ENCODE measurements at regions not wholly inside any gene's neighbourhood (a gene's known extent, or its start where the extent isn't known, plus 50 kb on each side); places are given as distances from the start of the nearest gene placed in this dataset.

DNA sequence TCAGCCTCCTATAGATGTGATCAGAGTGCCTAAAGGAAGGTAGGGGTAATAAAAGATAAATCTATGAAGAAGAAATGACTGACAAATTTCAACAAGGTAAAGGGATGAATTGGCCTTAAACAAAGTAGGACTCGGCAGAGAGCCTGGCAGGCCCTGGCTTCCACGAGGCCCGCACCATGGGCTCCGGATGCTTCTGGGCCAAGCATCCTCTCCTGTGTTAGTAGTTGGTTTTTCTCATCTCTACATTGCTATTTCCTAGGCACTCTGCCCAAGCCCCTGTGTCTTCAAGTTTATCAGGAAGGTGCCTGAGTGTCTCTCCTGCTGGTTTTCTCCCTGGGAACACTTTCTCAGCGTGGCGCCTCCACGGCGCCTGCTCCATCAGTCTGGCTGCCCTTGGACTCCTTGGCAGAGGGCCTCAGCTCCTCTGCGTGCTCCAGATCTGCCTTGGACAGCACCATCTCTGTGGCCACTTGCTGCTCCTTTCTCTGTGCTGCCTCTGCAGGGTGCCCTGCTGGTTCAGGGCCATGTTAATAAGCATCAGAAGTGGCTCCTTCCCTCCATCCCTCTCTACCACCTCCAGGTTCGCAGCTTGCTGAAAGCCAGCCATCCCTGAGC, 413.3 kb upstream of the DPP6 start:
- Mint-ChIP-seq H3K4me1 (no peaks in the 10 kb centered on the region), H3K36me3 (peaks cover 62% of the 10 kb centered on the region), H3K4me3 (no peak overlapping the region), H3K27me3 (ENCODE audit: low read depth) (peaks cover 12% of the 10 kb centered on the region), H3K9me3 (peaks cover 79% of the 10 kb centered on the region), H3K27ac (no peak overlapping the region)
- DNase-seq (ENCODE audit: low spot score) (no peak), ATAC-seq (no peak)
- ChIA-PET CTCF (no interaction called here), POLR2A (no interaction called here)
- TF ChIP-seq IRF2 (CRISPR knock-in tag; IDR thresholded peaks at IDR 0.05; ENCODE audit: borderline replicate concordance, low read depth) = no peak
- TF ChIP-seq, protein P1, sequence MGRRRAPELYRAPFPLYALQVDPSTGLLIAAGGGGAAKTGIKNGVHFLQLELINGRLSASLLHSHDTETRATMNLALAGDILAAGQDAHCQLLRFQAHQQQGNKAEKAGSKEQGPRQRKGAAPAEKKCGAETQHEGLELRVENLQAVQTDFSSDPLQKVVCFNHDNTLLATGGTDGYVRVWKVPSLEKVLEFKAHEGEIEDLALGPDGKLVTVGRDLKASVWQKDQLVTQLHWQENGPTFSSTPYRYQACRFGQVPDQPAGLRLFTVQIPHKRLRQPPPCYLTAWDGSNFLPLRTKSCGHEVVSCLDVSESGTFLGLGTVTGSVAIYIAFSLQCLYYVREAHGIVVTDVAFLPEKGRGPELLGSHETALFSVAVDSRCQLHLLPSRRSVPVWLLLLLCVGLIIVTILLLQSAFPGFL (CRISPR knock-in tag; IDR thresholded peaks at IDR 0.05; ENCODE audit: borderline replicate concordance) = no peak
- no peak for TF ChIP-seq ZNF281 (CRISPR knock-in tag; IDR thresholded peaks at IDR 0.05)
- no peak for TF ChIP-seq TCF7 (CRISPR knock-in tag; IDR thresholded peaks at IDR 0.05; ENCODE audit: low read depth)
- TF ChIP-seq GABPB1 (CRISPR knock-in tag; IDR thresholded peaks at IDR 0.05) = no peak
- TF ChIP-seq, protein P2, sequence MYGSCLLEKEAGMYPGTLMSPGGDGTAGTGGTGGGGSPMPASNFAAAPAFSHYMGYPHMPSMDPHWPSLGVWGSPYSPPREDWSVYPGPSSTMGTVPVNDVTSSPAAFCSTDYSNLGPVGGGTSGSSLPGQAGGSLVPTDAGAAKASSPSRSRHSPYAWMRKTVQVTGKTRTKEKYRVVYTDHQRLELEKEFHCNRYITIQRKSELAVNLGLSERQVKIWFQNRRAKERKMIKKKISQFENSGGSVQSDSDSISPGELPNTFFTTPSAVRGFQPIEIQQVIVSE (CRISPR knock-in tag; IDR thresholded peaks at IDR 0.05; ENCODE audit: borderline replicate concordance) = no peak
- no peak for TF ChIP-seq JUN (CRISPR knock-in tag; IDR thresholded peaks at IDR 0.05)
- TF ChIP-seq ATF6 (CRISPR knock-in tag; IDR thresholded peaks at IDR 0.05) = no peak

DNA sequence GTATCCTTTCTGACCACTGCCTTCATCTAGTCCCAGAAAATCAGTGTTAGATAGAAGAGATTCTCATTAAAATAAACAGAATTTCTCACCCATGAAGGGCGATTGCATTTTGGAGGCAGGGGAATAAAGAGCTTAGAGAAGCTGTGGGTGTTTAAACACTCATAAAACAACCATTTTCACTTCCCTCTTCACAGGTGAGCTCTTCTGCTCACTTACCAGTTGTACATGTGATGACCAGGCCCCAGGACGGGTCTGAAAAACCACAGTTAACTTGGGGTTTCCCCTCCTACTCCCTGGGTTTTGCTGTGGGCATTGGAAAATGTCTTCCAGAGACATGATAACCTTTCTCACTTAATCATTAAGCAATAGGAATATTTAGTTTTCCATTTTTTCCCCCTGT, 411.6 kb upstream of the DPP6 start:
- CTCF ChIA-PET = no interaction called here
- DNase-seq (ENCODE audit: low spot score) (no peak), ATAC-seq (no peak)
- H3K27ac Mint-ChIP-seq = no peak overlapping the region
- no peak for TF ChIP-seq FOXP1 (CRISPR knock-in tag; IDR thresholded peaks at IDR 0.05; ENCODE audit: borderline replicate concordance)
- H3K4me1 Mint-ChIP-seq = no peaks in the 10 kb centered on the region
- peaks cover 86% of the 10 kb centered on the region for H3K9me3 Mint-ChIP-seq
- peaks cover 66% of the 10 kb centered on the region for H3K36me3 Mint-ChIP-seq
- POLR2A ChIA-PET = no interaction called here
- no peak overlapping the region for H3K4me3 Mint-ChIP-seq
- H3K27me3 Mint-ChIP-seq (ENCODE audit: low read depth) = peaks cover 12% of the 10 kb centered on the region

DNA sequence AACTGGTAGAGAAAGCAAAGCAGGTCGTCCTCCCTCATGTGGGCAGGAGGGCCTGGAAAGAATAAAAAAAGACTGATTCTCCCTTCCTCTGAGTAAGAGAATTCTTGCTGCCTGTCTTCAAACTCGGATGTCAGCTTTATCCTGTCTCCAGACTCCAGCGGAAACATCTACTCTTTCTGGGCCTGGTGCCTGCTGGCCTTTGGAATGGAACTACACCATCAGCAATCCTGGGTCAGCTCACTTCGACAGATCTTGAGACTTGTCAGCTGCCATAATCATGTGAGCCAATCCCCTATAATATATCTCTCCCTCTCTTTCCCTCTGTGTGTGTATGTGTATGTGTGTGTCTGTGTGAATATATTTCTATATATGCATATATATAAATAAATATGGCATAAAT, 411.0 kb upstream of the DPP6 start:
- Mint-ChIP-seq H3K36me3 (peaks cover 63% of the 10 kb centered on the region), H3K4me3 (no peak overlapping the region), H3K9me3 (peaks cover 83% of the 10 kb centered on the region), H3K4me1 (no peaks in the 10 kb centered on the region), H3K27me3 (ENCODE audit: low read depth) (peaks cover 12% of the 10 kb centered on the region), H3K27ac (no peak overlapping the region)
- ChIA-PET POLR2A (no interaction called here), CTCF (no interaction called here)
- no peak for TF ChIP-seq FOXK1 (CRISPR knock-in tag; IDR thresholded peaks at IDR 0.05)
- ATAC-seq (no peak), DNase-seq (ENCODE audit: low spot score) (no peak)

DNA sequence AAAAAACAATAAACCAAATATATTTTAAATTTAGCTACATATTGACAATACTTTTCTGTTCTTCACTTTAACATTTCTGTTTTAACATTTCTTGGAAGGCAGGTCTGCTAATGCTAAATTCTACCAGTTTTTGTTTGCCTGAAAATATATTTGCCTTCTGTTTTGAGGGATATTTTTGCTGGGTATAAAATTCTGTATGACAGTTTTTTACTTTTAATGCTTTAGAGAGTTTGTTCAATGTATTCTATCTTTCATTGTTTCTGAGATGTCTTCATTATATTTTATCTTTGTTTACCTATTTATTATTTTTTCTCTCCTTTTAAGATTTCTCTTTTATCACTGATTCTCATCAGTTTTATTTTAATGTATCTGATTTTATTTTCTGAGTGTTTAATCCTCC, 409.2 kb upstream of the DPP6 start:
- ATAC-seq (no peak), DNase-seq (ENCODE audit: low spot score) (no peak)
- Mint-ChIP-seq H3K9me3 (peaks cover 81% of the 10 kb centered on the region), H3K27me3 (ENCODE audit: low read depth) (peaks cover 4% of the 10 kb centered on the region; the same call in 1 of the 2 replicates), H3K4me3 (no peak overlapping the region), H3K27ac (no peak overlapping the region), H3K4me1 (no peaks in the 10 kb centered on the region), H3K36me3 (peaks cover 61% of the 10 kb centered on the region)
- ChIA-PET POLR2A (no interaction called here), CTCF (no interaction called here)
- TF ChIP-seq ZNF425 (CRISPR knock-in tag; conservative IDR thresholded peaks at IDR 0.05) (no peak), JAZF1 (CRISPR knock-in tag; IDR thresholded peaks at IDR 0.05) (no peak), PRRX2 (CRISPR knock-in tag; IDR thresholded peaks at IDR 0.05) (no peak), ZNF532 (CRISPR knock-in tag; IDR thresholded peaks at IDR 0.05; ENCODE audit: borderline replicate concordance) (no peak), GABPB1 (CRISPR knock-in tag; IDR thresholded peaks at IDR 0.05) (no peak)

Measured in WTC11 (cell line).